A673 (cell line): ENCODE measurements at regions not wholly inside any gene's neighbourhood (a gene's known extent, or its start where the extent isn't known, plus 50 kb on each side); places are given as distances from the start of the nearest gene placed in this dataset.

ENCODE experiments used
- BruUV-seq: library from RNA; stranded (reverse); fragments of 400-500 nt; replicated peaks from 2 replicates; lab custom pipeline; 2021; lab: Mats Ljungman, UMichigan
- CTCF ChIA-PET: fragments of 300-600 bp; sonication (Branson Sonifier 250); formaldehyde crosslinking; loops from one replicate; lab custom pipeline; 2022; ENCODE audit warnings: antibody characterized with exemption; lab: Charles Lee
- POLR2A ChIA-PET: fragments of 300-600 bp; sonication (Branson Sonifier 250); formaldehyde crosslinking; loops from one replicate; lab custom pipeline; 2022; ENCODE audit warnings: antibody characterized with exemption; ENCODE audit not compliant: low non-redundant PET; lab: Charles Lee
- DNase-seq: peaks from one replicate; pipeline ENCODE4 v3.0.0-alpha.2; 2015; ENCODE audit warnings: low spot score
- H3K27ac ChIP-seq: fragments of 200-600 bp; sonication (generic); 2 replicates; pipeline ENCODE4 v1.5.1; 2016; ENCODE audit warnings: mixed run types, low read depth, mild to moderate bottlenecking, mixed read lengths, antibody characterized with exemption, low read length; ENCODE audit not compliant: poor library complexity, severe bottlenecking
- H3K27me3 ChIP-seq: fragments of 200-600 bp; sonication (generic); replicated peaks from 2 replicates; pipeline ENCODE4 v1.6.1; 2017; ENCODE audit warnings: mixed run types, low read depth, mild to moderate bottlenecking, mixed read lengths, antibody characterized with exemption, low read length; ENCODE audit not compliant: insufficient read depth, poor library complexity
- H3K36me3 ChIP-seq: fragments of 200-600 bp; sonication (generic); 2 replicates; pipeline ENCODE4 v1.6.1; 2016; ENCODE audit warnings: mixed run types, mild to moderate bottlenecking, mixed read lengths, antibody characterized with exemption, low read length; ENCODE audit not compliant: insufficient read depth, poor library complexity, severe bottlenecking
- H3K4me1 ChIP-seq: fragments of 200-600 bp; sonication (generic); 2 replicates; pipeline ENCODE4 v1.6.1; 2017; ENCODE audit warnings: mixed run types, mild to moderate bottlenecking, mixed read lengths, antibody characterized with exemption, low read length; ENCODE audit not compliant: insufficient read depth, poor library complexity, severe bottlenecking
- H3K4me3 ChIP-seq: fragments of 200-600 bp; sonication (generic); 2 replicates; pipeline ENCODE4 v1.5.1; 2016; ENCODE audit warnings: low read depth, mixed run types, mild to moderate bottlenecking, mixed read lengths, low read length; ENCODE audit not compliant: poor library complexity, severe bottlenecking
- H3K9me3 ChIP-seq: fragments of 200-600 bp; sonication (generic); 2 replicates; pipeline ENCODE4 v1.6.1; 2016; ENCODE audit warnings: mixed run types, low read depth, mild to moderate bottlenecking, mixed read lengths, antibody characterized with exemption, low read length; ENCODE audit not compliant: poor library complexity, severe bottlenecking
- EZH2 ChIP-seq: fragments of 200-600 bp; sonication (generic); IDR thresholded peaks from 2 replicates; pipeline ENCODE4 v1.6.1; 2017; ENCODE audit warnings: borderline replicate concordance, low read depth, mild to moderate bottlenecking, mixed read lengths, antibody characterized with exemption, low read length; ENCODE audit not compliant: poor library complexity, severe bottlenecking
- intact Hi-C: fragments of 100-400 bp; cut with micrococcal nuclease; formaldehyde crosslinking; loops from one replicate; pipeline ENCODE4 v1.10.0; 2022; ENCODE audit not compliant: unreplicated experiment
- TF ChIP-seq, protein P1 (sequence below): fragments of 300-800, 200-600 bp; sonication (generic); conservative IDR thresholded peaks from 2 replicates; pipeline ENCODE4 v1.5.1; 2017; ENCODE audit warnings: low read depth, mild to moderate bottlenecking, antibody characterized with exemption, low read length, moderate library complexity, mixed read lengths

DNA sequence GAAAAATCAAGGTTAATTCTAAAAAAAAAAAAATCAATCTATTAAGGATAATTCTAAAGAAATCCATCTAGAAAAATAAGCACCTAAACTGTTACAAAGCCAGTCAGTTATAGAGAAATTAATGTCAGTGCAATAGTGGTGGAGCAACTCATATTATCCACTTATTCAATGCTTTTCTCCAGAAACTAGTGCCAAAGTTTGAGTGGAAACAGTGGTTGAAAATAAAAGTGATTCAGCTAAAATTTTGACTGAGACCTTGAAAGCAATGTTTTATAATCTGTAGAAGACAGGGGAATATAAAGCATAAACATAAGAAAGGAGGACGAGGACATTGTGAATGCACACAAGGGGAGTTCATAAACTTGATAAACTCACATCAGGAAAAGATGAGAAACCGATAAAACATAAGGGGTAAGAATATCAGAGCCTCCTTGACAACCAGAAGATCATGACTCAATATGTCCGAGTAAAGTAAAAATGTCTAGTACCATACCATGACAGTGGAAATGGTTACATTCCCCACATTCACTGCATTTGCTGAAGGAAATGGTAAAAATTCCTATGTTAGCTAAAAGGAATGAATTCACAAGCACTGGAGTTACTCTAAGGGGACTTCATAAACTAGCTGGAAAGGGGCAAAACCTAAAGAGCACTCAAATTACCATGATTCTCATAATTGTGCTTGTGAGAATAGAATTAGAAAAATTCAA is 58.7 kb upstream of the SLC5A12 start:
- peaks cover 8% of the 10 kb centered on the region for H3K27me3 ChIP-seq
- no peak for DNase-seq
- H3K27ac ChIP-seq: no peak overlapping the region
- CTCF ChIA-PET: no interaction called here
- POLR2A ChIA-PET: interaction anchor here (0.7 kb wide), 1 partner anchor 1015 kb away, joined by 5 read pairs; no protein-coding TSS in a partner anchor
- intact Hi-C loops: no loop called here
- H3K9me3 ChIP-seq: peaks cover 9% of the 10 kb centered on the region
- H3K4me3 ChIP-seq: no peak overlapping the region
- H3K4me1 ChIP-seq: peaks cover 10% of the 10 kb centered on the region
- no peaks in the 10 kb centered on the region for H3K36me3 ChIP-seq
- BruUV-seq: no TSS peak
- no peak for TF ChIP-seq EZH2
- TF ChIP-seq, protein P1, sequence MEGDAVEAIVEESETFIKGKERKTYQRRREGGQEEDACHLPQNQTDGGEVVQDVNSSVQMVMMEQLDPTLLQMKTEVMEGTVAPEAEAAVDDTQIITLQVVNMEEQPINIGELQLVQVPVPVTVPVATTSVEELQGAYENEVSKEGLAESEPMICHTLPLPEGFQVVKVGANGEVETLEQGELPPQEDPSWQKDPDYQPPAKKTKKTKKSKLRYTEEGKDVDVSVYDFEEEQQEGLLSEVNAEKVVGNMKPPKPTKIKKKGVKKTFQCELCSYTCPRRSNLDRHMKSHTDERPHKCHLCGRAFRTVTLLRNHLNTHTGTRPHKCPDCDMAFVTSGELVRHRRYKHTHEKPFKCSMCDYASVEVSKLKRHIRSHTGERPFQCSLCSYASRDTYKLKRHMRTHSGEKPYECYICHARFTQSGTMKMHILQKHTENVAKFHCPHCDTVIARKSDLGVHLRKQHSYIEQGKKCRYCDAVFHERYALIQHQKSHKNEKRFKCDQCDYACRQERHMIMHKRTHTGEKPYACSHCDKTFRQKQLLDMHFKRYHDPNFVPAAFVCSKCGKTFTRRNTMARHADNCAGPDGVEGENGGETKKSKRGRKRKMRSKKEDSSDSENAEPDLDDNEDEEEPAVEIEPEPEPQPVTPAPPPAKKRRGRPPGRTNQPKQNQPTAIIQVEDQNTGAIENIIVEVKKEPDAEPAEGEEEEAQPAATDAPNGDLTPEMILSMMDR: no peak

DNA sequence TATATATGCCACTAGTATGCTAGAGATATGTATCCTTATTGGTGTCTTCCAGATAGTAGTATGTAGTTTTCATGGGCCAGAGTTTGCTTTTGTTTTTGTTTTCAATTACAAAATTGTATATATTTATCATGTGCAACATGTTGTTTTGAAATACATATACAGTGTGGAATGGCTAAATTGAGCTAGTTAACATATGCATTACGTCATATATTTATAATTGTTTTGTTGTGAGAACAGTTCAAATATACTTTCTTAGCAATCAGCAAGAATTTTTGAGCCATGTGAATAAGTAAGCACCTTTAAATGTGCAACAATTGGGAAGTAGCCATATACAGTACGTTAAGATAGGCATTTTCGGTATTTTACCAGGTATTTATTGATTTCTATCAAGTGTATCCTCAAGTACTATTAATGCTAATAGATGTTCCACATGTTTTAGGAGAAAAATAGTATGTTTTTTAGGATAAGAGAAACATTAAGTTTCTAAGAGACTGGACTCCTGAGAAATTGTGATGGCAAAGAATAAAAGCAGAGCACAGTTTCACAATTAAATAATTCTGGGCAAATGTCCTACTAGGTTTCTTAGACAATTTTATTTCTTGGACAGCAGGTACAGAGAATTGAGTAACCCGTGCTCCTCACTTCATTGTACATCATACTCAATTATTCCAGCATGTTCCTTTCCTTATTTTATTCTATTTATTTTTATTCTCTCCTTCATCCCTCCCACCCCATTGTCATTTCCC is 60.5 kb upstream of the SLC5A12 start:
- POLR2A ChIA-PET: no interaction called here
- no TSS peak for BruUV-seq
- no peak for TF ChIP-seq EZH2
- TF ChIP-seq, protein P1: no peak
- CTCF ChIA-PET: no interaction called here
- Histone ChIP-seq H3K9me3 (peaks cover 9% of the 10 kb centered on the region), H3K27ac (no peak overlapping the region), H3K4me1 (peaks cover 10% of the 10 kb centered on the region), H3K27me3 (peaks cover 11% of the 10 kb centered on the region), H3K36me3 (no peaks in the 10 kb centered on the region), H3K4me3 (no peak overlapping the region)
- intact Hi-C loops: no loop called here
- DNase-seq: no peak

DNA sequence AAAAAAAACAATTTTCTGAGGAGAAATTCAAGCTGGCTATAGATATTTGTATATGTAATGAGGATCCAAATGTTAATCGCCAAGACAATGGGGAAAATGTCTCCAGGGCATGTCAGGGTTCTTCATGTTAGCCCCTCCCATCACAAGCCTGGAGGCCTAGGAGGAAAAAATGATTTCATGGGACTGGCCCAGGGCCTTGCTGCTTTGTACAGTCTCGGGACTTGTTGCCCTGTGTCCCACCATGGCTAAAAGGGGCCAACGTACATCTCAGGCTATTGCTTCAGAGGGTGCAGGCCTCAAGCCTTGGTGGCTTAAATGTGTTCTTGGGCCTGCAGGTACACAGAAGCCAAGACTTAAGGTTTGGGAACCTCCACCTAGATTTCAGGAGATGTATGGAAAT is 62.1 kb upstream of the SLC5A12 start:
- ChIA-PET CTCF (no interaction called here), POLR2A (no interaction called here)
- intact Hi-C loops: no loop called here

More for the DNA sequence above, 62.1 kb upstream of the SLC5A12 start:
- peaks cover 11% of the 10 kb centered on the region for H3K27me3 ChIP-seq
- TF ChIP-seq, protein P1: no peak
- TF ChIP-seq EZH2: no peak
- BruUV-seq: no TSS peak
- peaks cover 9% of the 10 kb centered on the region for H3K9me3 ChIP-seq
- no peak overlapping the region for H3K27ac ChIP-seq
- no peak for DNase-seq
- no peak overlapping the region for H3K4me3 ChIP-seq
- H3K36me3 ChIP-seq: no peaks in the 10 kb centered on the region
- H3K4me1 ChIP-seq: no peaks in the 10 kb centered on the region
